Gastrocnemius medialis (tissue), 4 donors: ENCODE measurements at regions not wholly inside any gene's neighbourhood (a gene's known extent, or its start where the extent isn't known, plus 50 kb on each side); places are given as distances from the start of the nearest gene placed in this dataset.
"Not testable (repeated sequence)": the region's sequence is repeated elsewhere in the genome, so short reads cannot be mapped to it uniquely, and the experiment has no call there.

Source experiments
- ATAC-seq, 2 donors: fragments of 150-250 bp; one replicate each; pipeline ENCODE4 v1.9.1; 2016
- DNase-seq, 2 donors: peaks; one replicate each; pipeline ENCODE4 v3.0.0-alpha.2; 2019
- H3K27ac ChIP-seq, 4 donors: fragments of 200-600 bp; sonication (generic); 1 replicate in 1 of 4; 2 replicates in 3 of 4; pipeline ENCODE4 v1.5.1; 2016 to 2018; ENCODE audit warnings: mild to moderate bottlenecking in 2 of 4, moderate library complexity in 1 of 4
- H3K27me3 ChIP-seq, 3 donors: fragments of 200-600 bp; sonication (generic) in 2 of 3; 1 replicate in 1 of 3; 2 replicates in 2 of 3; pipeline versions ENCODE4 v1.5.1 to v1.6.0; 2016 to 2019; ENCODE audit warnings: mild to moderate bottlenecking in 1 of 3, moderate library complexity in 1 of 3
- H3K36me3 ChIP-seq, 2 donors: fragments of 200-600 bp; sonication (generic) in 1 of 2; one replicate each; pipeline ENCODE4 v1.5.1; 2017 to 2018
- H3K4me1 ChIP-seq, 2 donors: fragments of 200-600 bp; sonication (generic) in 1 of 2; one replicate each; pipeline ENCODE4 v1.5.1; 2016 to 2017; ENCODE audit warnings: mild to moderate bottlenecking in 2 of 2
- H3K4me3 ChIP-seq, 4 donors: fragments of 200-600 bp; sonication (generic) in 3 of 4; 1 replicate in 1 of 4; 2 replicates in 3 of 4; pipeline ENCODE4 v1.5.1; 2016 to 2019; ENCODE audit warnings: mild to moderate bottlenecking in 2 of 4
- H3K9me3 ChIP-seq, 3 donors: fragments of 200-600 bp; sonication (generic) in 2 of 3; 1 replicate in 1 of 3; 2 replicates in 2 of 3; pipeline ENCODE4 v1.5.1; 2016 to 2019
- POLR2A ChIP-seq, 2 donors: fragments of 450-650 bp; IDR thresholded peaks; one replicate each; pipeline ENCODE4 v1.6.1; 2017; ENCODE audit warnings: antibody characterized with exemption in 2 of 2, mild to moderate bottlenecking in 2 of 2, moderate library complexity in 2 of 2
- in situ Hi-C, 4 donors: fragments of 200-750 bp; cut with MboI; loops; one replicate each; pipeline versions ENCODE4 v1.15.0 to v1.8.0; 2017; ENCODE audit warnings: low sequenced_read_pairs in 4 of 4
- intact Hi-C: fragments of 100-400 bp; cut with DNase I; formaldehyde crosslinking; loops from one replicate; pipeline ENCODE4 v1.15.1; 2023; ENCODE audit warnings: low total_unique reads
- TF ChIP-seq, protein P1 (sequence below), 5 experiments: fragments of 450-650 bp in 3 of 5; fragments of 200-600 bp in 2 of 5; sonication (generic) in 2 of 5; IDR thresholded peaks in 4 of 5; conservative IDR thresholded peaks in 1 of 5; 1 replicate in 4 of 5; 2 replicates in 1 of 5; pipeline ENCODE4 v1.5.1; 2016 to 2019; ENCODE audit warnings: antibody characterized with exemption in 5 of 5, mild to moderate bottlenecking in 3 of 5, moderate library complexity in 3 of 5

DNA sequence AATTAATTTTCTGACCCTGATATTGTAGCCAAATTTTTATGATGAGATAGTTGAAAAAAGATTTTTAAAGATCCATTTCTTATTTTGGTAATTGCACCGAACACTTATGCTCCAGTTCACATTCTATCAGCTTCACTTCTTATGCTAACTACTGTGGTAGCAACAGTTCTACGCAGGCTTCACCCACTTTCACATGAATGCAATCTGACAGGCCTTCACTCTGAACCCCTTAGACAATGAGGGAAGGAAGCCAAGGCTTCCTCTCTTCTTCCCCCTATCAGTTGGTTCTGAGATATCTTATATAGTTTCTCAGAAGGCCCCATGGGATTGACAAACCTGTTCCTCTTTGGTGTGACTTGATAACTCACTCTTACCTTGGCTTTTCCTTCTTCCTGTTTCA is 185.8 kb downstream of the CETN3 start:
- DNase-seq (no peak), ATAC-seq (no peak)
- Histone ChIP-seq H3K9me3 (no peaks in the 10 kb centered on the region), H3K4me3 (no peak overlapping the region), H3K4me1 (no peaks in the 10 kb centered on the region), H3K27ac (no peak overlapping the region), H3K27me3 (no peaks in the 10 kb centered on the region), H3K36me3 (no peaks in the 10 kb centered on the region)
- intact Hi-C loops: no loop called here
- TF ChIP-seq POLR2A (IDR thresholded peaks at IDR 0.05): no peak
- TF ChIP-seq, protein P1, sequence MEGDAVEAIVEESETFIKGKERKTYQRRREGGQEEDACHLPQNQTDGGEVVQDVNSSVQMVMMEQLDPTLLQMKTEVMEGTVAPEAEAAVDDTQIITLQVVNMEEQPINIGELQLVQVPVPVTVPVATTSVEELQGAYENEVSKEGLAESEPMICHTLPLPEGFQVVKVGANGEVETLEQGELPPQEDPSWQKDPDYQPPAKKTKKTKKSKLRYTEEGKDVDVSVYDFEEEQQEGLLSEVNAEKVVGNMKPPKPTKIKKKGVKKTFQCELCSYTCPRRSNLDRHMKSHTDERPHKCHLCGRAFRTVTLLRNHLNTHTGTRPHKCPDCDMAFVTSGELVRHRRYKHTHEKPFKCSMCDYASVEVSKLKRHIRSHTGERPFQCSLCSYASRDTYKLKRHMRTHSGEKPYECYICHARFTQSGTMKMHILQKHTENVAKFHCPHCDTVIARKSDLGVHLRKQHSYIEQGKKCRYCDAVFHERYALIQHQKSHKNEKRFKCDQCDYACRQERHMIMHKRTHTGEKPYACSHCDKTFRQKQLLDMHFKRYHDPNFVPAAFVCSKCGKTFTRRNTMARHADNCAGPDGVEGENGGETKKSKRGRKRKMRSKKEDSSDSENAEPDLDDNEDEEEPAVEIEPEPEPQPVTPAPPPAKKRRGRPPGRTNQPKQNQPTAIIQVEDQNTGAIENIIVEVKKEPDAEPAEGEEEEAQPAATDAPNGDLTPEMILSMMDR (IDR thresholded peaks at IDR 0.05 in 4 of 5, conservative IDR thresholded peaks at IDR 0.05 in 1 of 5): no peak
- in situ Hi-C loops: no loop called here

DNA sequence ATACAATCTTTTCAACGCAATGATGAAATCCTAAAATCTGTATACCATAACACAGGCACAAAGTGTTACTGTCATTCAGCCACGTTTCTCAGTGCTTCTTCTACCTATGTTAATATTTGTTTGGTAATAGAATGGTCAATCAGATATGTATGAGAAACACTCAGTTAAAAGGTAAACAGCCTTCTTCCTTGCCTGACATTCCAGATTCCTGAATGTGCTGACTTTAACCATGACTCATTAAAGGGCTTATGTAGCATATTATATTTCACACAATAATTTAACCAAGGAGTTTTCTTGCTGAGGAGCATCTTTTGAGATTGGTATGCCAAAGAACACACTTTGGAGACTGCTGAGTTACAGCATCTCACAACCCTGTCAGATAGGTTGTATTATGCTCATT is 187.6 kb downstream of the CETN3 start:
- Histone ChIP-seq H3K4me3 (no peak overlapping the region), H3K27ac (no peak overlapping the region), H3K4me1 (no peaks in the 10 kb centered on the region), H3K9me3 (no peaks in the 10 kb centered on the region), H3K27me3 (no peaks in the 10 kb centered on the region), H3K36me3 (no peaks in the 10 kb centered on the region)
- TF ChIP-seq POLR2A (IDR thresholded peaks at IDR 0.05): no peak
- TF ChIP-seq, protein P1 (IDR thresholded peaks at IDR 0.05 in 4 of 5, conservative IDR thresholded peaks at IDR 0.05 in 1 of 5): no peak
- in situ Hi-C loops: no loop called here
- intact Hi-C loops: no loop called here
- no peak for ATAC-seq
- no peak for DNase-seq

DNA sequence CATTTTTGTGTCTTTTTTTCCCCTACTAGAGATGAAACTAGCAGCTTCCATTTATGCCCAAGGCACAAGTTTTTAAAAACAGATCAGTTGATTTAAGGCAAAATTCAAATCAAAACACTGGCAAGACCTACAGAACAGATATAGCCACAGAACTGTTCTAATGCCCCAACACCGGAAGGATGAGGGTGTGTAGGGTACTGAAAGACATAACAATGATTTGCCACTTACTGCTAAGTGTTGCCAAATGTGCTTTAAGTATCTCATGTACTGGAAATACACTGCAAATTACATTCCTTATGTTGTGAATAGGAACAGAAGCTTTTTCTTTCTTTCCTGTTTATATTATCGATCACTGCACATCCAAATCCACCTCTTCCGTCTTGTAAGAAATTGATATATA is 189.0 kb downstream of the CETN3 start:
- no peaks in the 10 kb centered on the region for H3K27me3 ChIP-seq
- no peak for TF ChIP-seq POLR2A (IDR thresholded peaks at IDR 0.05)
- TF ChIP-seq, protein P1 (IDR thresholded peaks at IDR 0.05 in 4 of 5, conservative IDR thresholded peaks at IDR 0.05 in 1 of 5): no peak
- H3K27ac ChIP-seq: no peak overlapping the region
- DNase-seq (no peak), ATAC-seq (no peak)
- in situ Hi-C loops (no loop called here), intact Hi-C loops (no loop called here)
- H3K9me3 ChIP-seq: no peaks in the 10 kb centered on the region
- H3K36me3 ChIP-seq: no peaks in the 10 kb centered on the region
- no peak overlapping the region for H3K4me3 ChIP-seq
- H3K4me1 ChIP-seq: no peaks in the 10 kb centered on the region

GRCh38 chr5:90214991-90215390 is 194.6 kb downstream of the CETN3 start:
- Histone ChIP-seq H3K27me3 (no peaks in the 10 kb centered on the region), H3K4me3 (no peak overlapping the region), H3K9me3 (no peaks in the 10 kb centered on the region), H3K4me1 (no peaks in the 10 kb centered on the region), H3K36me3 (no peaks in the 10 kb centered on the region), H3K27ac (no peak overlapping the region)
- DNase-seq: no peak
- in situ Hi-C loops (no loop called here), intact Hi-C loops (no loop called here)
- no peak for ATAC-seq
- TF ChIP-seq, protein P1 (IDR thresholded peaks at IDR 0.05 in 4 of 5, conservative IDR thresholded peaks at IDR 0.05 in 1 of 5): no peak
- TF ChIP-seq POLR2A (IDR thresholded peaks at IDR 0.05): no peak

DNA sequence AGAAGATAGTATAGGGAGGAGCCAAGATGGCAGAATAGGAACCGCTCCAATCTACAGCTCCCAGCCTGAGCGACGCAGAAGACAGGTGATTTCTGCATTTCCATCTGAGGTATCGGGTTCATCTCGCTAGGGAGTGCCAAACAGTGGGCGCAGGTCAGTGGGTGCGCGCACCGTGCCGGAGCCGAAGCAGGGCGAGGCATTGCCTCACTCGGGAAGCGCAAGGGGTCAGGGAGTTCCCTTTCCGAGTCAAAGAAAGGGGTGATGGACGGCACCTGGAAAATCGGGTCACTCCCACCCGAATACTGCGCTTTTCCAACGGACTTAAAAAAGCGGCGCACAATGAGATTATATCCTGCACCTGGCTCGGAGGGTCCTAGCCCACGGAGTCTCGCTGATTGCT is 201.2 kb downstream of the CETN3 start:
- H3K36me3 ChIP-seq, intact Hi-C loops, H3K4me1 ChIP-seq, H3K27ac ChIP-seq, H3K9me3 ChIP-seq, DNase-seq, ATAC-seq, in situ Hi-C loops, H3K4me3 ChIP-seq, H3K27me3 ChIP-seq: not testable (repeated sequence)
